Astrocyte (in vitro differentiated cells and primary cell): ENCODE measurements at regions not wholly inside any gene's neighbourhood (a gene's known extent, or its start where the extent isn't known, plus 50 kb on each side); places are given as distances from the start of the nearest gene placed in this dataset.

Experiments
- DNase-seq: peaks from one replicate; pipeline ENCODE4 v3.0.0-alpha.2; 2010; ENCODE audit warnings: low read depth
- FAIRE-seq: peaks from 2 replicates; lab custom pipeline; 2011; peaks lifted over from hg19 to GRCh38; lab: Jason Lieb, UNC
- H2AFZ ChIP-seq: 2 replicates; pipeline ENCODE4 v1.6.0; 2012; ENCODE audit warnings: low read depth, low read length, inconsistent platforms
- H3K27ac ChIP-seq: 2 replicates; pipeline ENCODE4 v1.5.1; 2011; ENCODE audit warnings: low read depth, low read length, inconsistent platforms
- H3K27me3 ChIP-seq: 2 replicates; pipeline ENCODE4 v1.6.0; 2011; ENCODE audit warnings: low read length, inconsistent platforms; ENCODE audit not compliant: insufficient read depth
- H3K36me3 ChIP-seq: 2 replicates; pipeline ENCODE4 v1.5.1; 2011; ENCODE audit warnings: low read length, inconsistent platforms; ENCODE audit not compliant: insufficient read depth
- H3K4me1 ChIP-seq: 2 replicates; pipeline ENCODE4 v1.5.1; 2011; ENCODE audit warnings: low read length, inconsistent platforms; ENCODE audit not compliant: insufficient read depth
- H3K4me2 ChIP-seq: 2 replicates; pipeline ENCODE4 v1.6.0; 2012; ENCODE audit warnings: low read length, inconsistent platforms
- H3K4me3 ChIP-seq: 2 replicates; pipeline ENCODE4 v1.5.1; 2011; ENCODE audit warnings: low read depth, mild to moderate bottlenecking, low read length, inconsistent platforms; ENCODE audit not compliant: insufficient read depth
- H3K79me2 ChIP-seq: 2 replicates; pipeline ENCODE4 v1.6.0; 2012; ENCODE audit warnings: mild to moderate bottlenecking, low read length, inconsistent platforms; ENCODE audit not compliant: insufficient read depth
- H3K9ac ChIP-seq: 2 replicates; pipeline ENCODE4 v1.6.0; 2012; ENCODE audit warnings: mild to moderate bottlenecking, low read length, inconsistent platforms
- H3K9me3 ChIP-seq: 2 replicates; pipeline ENCODE4 v1.5.1; 2012; ENCODE audit warnings: low read depth, mild to moderate bottlenecking, low read length, inconsistent platforms; ENCODE audit not compliant: insufficient read depth
- H4K20me1 ChIP-seq: 2 replicates; pipeline ENCODE4 v1.6.0; 2012; ENCODE audit warnings: low read length, inconsistent platforms; ENCODE audit not compliant: insufficient read depth
- H3K27ac Mint-ChIP-seq: one replicate; pipeline ENCODE4 v1.8.0; 2021; ENCODE audit warnings: mild to moderate bottlenecking, mixed read lengths; ENCODE audit not compliant: unreplicated experiment
- H3K27me3 Mint-ChIP-seq: one replicate; pipeline ENCODE4 v1.8.0; 2021; ENCODE audit warnings: low read depth, mixed read lengths; ENCODE audit not compliant: unreplicated experiment
- H3K36me3 Mint-ChIP-seq: one replicate; pipeline ENCODE4 v1.8.0; 2021; ENCODE audit warnings: low read depth, mixed read lengths; ENCODE audit not compliant: unreplicated experiment
- H3K4me1 Mint-ChIP-seq: one replicate; pipeline ENCODE4 v1.8.0; 2021; ENCODE audit warnings: low read depth, mixed read lengths; ENCODE audit not compliant: unreplicated experiment
- H3K4me3 Mint-ChIP-seq: one replicate; pipeline ENCODE4 v1.8.0; 2021; ENCODE audit warnings: mild to moderate bottlenecking, moderate library complexity, mixed read lengths; ENCODE audit not compliant: unreplicated experiment
- H3K9me3 Mint-ChIP-seq: one replicate; pipeline ENCODE4 v1.8.0; 2021; ENCODE audit warnings: mild to moderate bottlenecking, mixed read lengths; ENCODE audit not compliant: unreplicated experiment
- CTCF ChIP-seq: IDR thresholded peaks from 2 replicates; pipeline ENCODE4 v1.5.1; 2011; ENCODE audit warnings: low read depth, mild to moderate bottlenecking, inconsistent platforms, low read length, moderate library complexity; ENCODE audit not compliant: insufficient read depth
- EZH2 ChIP-seq: IDR thresholded peaks from 2 replicates; pipeline ENCODE4 v1.6.1; 2012; ENCODE audit warnings: mild to moderate bottlenecking, low read length, inconsistent platforms; ENCODE audit not compliant: insufficient read depth

GRCh38 chr16:13492046-13492445 lies 427.9 kb upstream of the ERCC4 start:
- H3K36me3 Mint-ChIP-seq = no peaks in the 10 kb centered on the region
- FAIRE-seq (no peak), DNase-seq (no peak)
- no peak overlapping the region for H3K4me3 Mint-ChIP-seq
- Histone ChIP-seq H3K4me1 (no peaks in the 10 kb centered on the region), H3K27ac (no peak overlapping the region), H2AFZ (no peak overlapping the region), H3K79me2 (no peaks in the 10 kb centered on the region), H3K36me3 (no peaks in the 10 kb centered on the region), H4K20me1 (no peaks in the 10 kb centered on the region), H3K27me3 (no peaks in the 10 kb centered on the region), H3K9me3 (no peaks in the 10 kb centered on the region), H3K4me3 (no peak overlapping the region), H3K4me2 (no peak overlapping the region), H3K9ac (no peak overlapping the region)
- H3K9me3 Mint-ChIP-seq = peaks cover 2% of the 10 kb centered on the region
- TF ChIP-seq EZH2 = no peak
- TF ChIP-seq CTCF = no peak
- no peak overlapping the region for H3K27ac Mint-ChIP-seq
- no peaks in the 10 kb centered on the region for H3K4me1 Mint-ChIP-seq
- peaks cover 4% of the 10 kb centered on the region for H3K27me3 Mint-ChIP-seq

DNA sequence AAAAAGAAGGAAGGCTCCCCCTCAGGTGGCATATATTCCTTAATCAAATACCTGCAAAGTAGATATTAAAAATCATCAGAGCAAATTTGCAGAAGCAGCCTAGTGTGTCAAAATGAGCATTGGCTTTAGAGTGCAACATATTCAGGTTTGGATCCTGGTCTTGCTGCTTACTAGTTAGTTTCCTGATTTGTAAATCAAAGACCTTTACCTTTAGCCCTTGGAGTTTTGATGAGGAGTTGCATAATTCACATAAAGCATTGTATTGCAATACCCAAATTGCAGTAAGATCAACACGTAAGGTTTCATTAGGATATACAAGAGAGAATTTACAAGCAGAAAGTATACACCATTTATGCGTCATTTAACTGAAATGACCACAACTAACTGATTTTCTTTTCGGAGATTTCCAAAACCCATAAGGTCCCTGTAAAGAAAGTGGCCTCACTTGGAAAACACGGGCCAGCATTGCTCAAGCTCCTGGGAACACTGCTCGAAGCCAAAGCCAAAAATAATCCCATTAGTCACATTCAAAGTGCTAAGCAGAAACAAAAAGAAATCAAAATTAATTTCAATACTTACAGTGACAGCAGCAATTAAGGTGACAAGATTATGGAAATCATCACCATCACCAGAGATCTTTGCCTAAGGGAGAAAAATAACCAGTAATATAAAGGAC lies 415.9 kb upstream of the ERCC4 start:
- no peaks in the 10 kb centered on the region for H3K9me3 ChIP-seq
- FAIRE-seq (no peak), DNase-seq (no peak)
- H3K9me3 Mint-ChIP-seq = no peaks in the 10 kb centered on the region
- no peaks in the 10 kb centered on the region for H4K20me1 ChIP-seq
- H3K4me1 Mint-ChIP-seq = no peaks in the 10 kb centered on the region
- H2AFZ ChIP-seq = no peak overlapping the region
- H3K4me2 ChIP-seq = no peak overlapping the region
- H3K79me2 ChIP-seq = no peaks in the 10 kb centered on the region
- H3K27me3 Mint-ChIP-seq = no peaks in the 10 kb centered on the region
- no peak overlapping the region for H3K4me3 Mint-ChIP-seq
- H3K36me3 Mint-ChIP-seq = no peaks in the 10 kb centered on the region
- H3K36me3 ChIP-seq = no peaks in the 10 kb centered on the region
- no peak for TF ChIP-seq EZH2
- TF ChIP-seq CTCF = no peak
- no peak overlapping the region for H3K4me3 ChIP-seq
- H3K27me3 ChIP-seq = no peaks in the 10 kb centered on the region
- no peak overlapping the region for H3K9ac ChIP-seq
- no peak overlapping the region for H3K27ac ChIP-seq
- H3K27ac Mint-ChIP-seq = no peak overlapping the region
- no peaks in the 10 kb centered on the region for H3K4me1 ChIP-seq

GRCh38 chr16:13507530-13507929 lies 412.4 kb upstream of the ERCC4 start:
- H3K4me3 Mint-ChIP-seq = no peak overlapping the region

More at GRCh38 chr16:13507530-13507929, 412.4 kb upstream of the ERCC4 start:
- DNase-seq = no peak
- H2AFZ ChIP-seq = no peak overlapping the region
- H3K9ac ChIP-seq = no peak overlapping the region
- no peak overlapping the region for H3K27ac ChIP-seq
- H3K79me2 ChIP-seq = no peaks in the 10 kb centered on the region
- no peaks in the 10 kb centered on the region for H3K36me3 Mint-ChIP-seq
- no peak for TF ChIP-seq EZH2
- no peak overlapping the region for H3K27ac Mint-ChIP-seq
- H3K36me3 ChIP-seq = no peaks in the 10 kb centered on the region
- no peaks in the 10 kb centered on the region for H3K4me1 ChIP-seq
- FAIRE-seq = no peak
- H3K9me3 Mint-ChIP-seq = peaks cover 3% of the 10 kb centered on the region
- H3K4me1 Mint-ChIP-seq = no peaks in the 10 kb centered on the region
- no peaks in the 10 kb centered on the region for H3K27me3 ChIP-seq
- no peaks in the 10 kb centered on the region for H4K20me1 ChIP-seq
- H3K4me3 ChIP-seq = no peak overlapping the region
- H3K4me2 ChIP-seq = no peak overlapping the region
- H3K27me3 Mint-ChIP-seq = no peaks in the 10 kb centered on the region
- H3K9me3 ChIP-seq = no peaks in the 10 kb centered on the region
